GM23248 (cell line): ENCODE measurements at regions not wholly inside any gene's neighbourhood (a gene's known extent, or its start where the extent isn't known, plus 50 kb on each side); places are given as distances from the start of the nearest gene placed in this dataset.

Source experiments
- EZH2 ChIP-seq: fragments of 200-600 bp; sonication (generic); IDR thresholded peaks from 2 replicates; pipeline ENCODE4 v1.6.1; 2018; ENCODE audit warnings: antibody characterized with exemption, mild to moderate bottlenecking; ENCODE audit not compliant: insufficient read depth, poor library complexity, severe bottlenecking
- EZH2phosphoT487 ChIP-seq: fragments of 200-600 bp; sonication (generic); IDR thresholded peaks from 2 replicates; pipeline ENCODE4 v1.6.1; 2018; ENCODE audit warnings: antibody characterized with exemption, moderate library complexity, mild to moderate bottlenecking, low read depth; ENCODE audit not compliant: insufficient read depth

GRCh38 chr5:2125171-2125900 is 242.6 kb upstream of the IRX4 start:
- TF ChIP-seq EZH2 (no peak), EZH2phosphoT487 (no peak)
